HG03521 (cell line): ENCODE measurements at regions not wholly inside any gene's neighbourhood (a gene's known extent, or its start where the extent isn't known, plus 50 kb on each side); places are given as distances from the start of the nearest gene placed in this dataset.
"Not testable (repeated sequence)": the region's sequence is repeated elsewhere in the genome, so short reads cannot be mapped to it uniquely, and the experiment has no call there.

ENCODE experiments used
- ATAC-seq: cut with Tn5 transposase; IDR thresholded peaks from one replicate; pipeline ENCODE4 v1.9.1; 2021; ENCODE audit warnings: mild to moderate bottlenecking, moderate library complexity; ENCODE audit not compliant: unreplicated experiment

DNA sequence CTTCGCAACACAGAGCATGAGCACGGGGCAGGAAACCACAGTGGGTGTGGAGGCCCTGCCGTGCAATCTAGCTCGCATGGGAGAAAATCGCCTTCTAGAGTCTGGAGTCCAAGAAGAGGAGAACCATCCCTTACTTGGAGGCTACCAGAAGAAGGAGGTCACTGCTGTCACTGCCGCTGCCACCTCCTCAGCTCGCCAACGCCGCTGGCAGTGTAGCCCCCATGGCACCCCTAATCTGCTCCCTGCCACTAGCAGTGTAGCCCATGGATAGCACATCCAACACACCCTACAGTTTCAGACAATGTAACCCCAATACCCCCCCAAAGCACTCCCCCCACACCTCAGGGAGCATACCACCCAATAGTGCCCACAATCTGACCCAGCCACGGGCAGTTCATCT lies 438.0 kb upstream of the ZNF337 start:
- ATAC-seq = no peak

DNA sequence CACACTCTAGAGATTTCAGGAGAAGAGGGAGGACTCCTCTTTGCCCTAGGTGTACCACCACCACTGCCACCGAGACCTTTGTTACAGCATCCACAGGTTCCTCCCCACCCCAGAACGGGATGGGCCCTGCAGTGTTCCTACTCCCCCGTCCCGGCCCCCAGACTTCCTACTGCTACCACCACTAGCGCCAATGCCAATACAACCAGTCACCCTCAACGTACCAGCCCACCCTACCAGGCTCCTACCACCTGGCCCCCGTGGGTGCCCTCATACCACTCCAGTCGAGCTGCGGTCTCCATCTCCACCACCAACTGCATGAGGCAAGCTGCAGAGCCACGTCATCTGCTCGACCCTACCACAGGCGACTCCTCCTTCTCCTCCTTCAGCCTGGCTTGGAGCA lies 437.1 kb upstream of the ZNF337 start:
- ATAC-seq = not testable (repeated sequence)

DNA sequence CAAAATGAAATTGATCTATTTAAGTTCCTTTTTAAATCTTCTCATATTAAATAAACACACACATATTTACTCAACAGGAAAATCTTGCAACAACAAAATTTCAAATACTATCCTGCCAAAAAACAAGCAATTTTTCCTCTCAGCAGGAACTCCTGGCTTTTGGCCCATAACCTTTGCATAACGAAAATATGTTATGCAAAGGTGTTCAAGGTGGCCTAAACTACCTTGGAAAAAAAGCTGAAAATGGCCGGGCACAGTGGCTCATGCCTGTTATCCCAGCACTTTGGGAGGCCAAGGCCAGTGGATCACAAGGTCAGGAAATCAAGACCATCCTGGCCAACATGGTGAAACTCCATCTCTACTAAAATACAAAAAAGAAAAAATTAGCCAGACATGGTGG lies 424.3 kb upstream of the ZNF337 start:
- ATAC-seq = not testable (repeated sequence)

DNA sequence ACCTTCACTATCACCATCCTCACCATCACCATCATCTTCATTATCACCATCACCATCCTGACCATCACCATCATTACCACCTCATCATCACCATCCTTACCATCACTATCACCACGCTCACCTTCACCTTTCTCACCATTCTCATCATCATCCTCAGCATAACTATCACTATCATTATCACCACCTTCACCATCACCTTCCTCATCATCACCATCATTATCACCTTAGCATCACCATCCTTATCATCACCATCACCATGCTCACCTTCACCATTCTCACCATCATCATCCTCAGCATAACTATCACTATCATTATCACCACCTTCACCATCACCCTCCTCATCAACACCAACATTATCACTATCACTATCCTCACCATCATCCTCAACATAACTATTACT lies 397.8 kb upstream of the ZNF337 start:
- not testable (repeated sequence) for ATAC-seq

DNA sequence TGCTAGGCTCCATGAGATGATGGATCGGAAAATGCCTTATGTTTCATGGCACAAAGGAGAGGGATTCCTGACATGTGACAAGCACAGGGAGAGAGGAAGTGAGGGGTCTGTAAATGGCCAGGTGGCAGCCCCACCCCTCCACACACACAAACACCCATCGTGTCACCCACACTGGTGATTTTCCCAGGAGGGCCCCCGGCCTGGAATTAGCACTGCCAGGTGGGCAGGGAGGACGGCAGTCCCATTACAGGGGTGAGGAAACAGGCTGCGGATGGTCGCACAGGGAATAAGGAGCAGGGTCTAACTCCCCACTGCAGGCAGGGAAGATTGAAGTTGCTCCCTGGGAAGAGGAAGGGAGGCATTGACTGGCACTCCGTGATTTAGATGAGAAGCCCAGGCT lies 395.3 kb upstream of the ZNF337 start:
- ATAC-seq = not testable (repeated sequence)

DNA sequence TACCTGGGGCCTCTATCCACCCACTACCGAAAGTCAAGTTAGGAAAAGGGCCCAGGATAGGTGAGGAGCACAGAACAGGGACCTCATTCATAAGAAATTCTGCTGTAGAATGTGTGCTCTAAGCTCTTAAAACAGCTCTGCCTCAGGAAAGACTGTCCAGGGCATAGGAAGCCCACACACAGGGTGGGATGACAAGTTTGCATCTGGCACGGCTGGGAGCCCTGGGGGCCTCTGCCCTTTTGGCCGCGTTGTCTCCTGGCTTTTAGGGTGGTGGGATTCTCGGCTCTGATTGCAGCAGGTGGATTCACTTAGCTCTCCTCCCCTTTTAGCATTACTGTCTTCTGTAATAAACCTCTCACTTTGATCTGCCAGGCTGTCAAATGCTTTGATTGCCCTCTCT lies 389.5 kb upstream of the ZNF337 start:
- not testable (repeated sequence) for ATAC-seq

DNA sequence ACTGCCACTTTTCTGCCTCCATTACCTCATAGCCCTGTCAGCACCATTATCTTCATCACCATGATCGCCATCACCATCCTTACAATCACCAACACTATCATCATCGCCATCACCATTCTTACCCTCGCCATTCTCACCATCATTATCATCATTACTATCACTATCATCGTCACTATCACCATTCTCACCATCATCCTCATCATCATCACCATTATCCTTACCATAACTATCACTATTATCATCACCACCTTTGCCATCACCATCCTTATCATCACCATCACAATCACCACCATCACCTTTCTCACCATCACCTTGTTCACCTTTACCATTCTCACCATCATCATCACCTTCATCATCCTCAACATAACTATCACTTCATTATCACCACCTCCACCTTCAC lies 377.3 kb upstream of the ZNF337 start:
- ATAC-seq = not testable (repeated sequence)

DNA sequence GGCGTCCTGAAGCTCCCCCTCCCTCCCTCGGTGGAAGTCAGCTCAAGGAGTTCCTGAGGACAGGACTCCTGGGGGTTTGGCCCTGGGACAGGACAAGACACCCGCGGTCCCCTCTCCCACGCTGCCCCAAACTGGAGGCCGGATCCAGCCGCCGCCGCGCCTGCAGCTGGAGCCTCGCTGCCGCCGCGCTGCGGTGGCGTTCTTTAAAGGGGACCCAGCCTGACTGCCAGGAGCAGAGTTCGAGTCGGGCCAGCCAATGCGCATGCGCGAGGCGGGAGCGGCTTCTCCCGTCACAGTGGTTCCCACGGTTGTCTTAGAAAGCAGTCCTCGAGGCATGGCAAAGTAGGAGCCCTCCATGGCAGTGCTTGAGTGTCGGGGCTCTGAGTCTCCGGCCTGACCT lies 362.7 kb upstream of the ZNF337 start:
- ATAC-seq = not testable (repeated sequence)

DNA sequence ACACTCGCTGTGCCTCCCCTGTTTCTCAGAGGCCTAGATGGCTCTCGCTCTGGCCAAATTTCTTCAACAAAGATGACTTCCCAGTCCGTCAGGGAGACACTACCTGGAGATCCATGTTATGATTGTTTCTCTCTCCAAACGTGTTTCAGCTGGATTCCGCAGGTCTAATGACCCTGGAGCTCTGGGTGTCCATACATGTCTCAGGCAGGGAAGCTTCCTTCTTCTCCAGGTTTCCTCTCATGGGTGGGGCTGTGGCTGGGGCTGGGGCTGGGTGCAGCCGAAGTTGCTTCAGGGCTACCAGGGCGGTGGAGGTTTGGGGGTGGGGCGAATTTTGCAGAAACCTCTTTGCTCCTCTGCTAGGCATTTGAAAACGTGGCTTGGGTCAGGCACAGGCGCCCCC lies 361.8 kb upstream of the ZNF337 start:
- not testable (repeated sequence) for ATAC-seq

DNA sequence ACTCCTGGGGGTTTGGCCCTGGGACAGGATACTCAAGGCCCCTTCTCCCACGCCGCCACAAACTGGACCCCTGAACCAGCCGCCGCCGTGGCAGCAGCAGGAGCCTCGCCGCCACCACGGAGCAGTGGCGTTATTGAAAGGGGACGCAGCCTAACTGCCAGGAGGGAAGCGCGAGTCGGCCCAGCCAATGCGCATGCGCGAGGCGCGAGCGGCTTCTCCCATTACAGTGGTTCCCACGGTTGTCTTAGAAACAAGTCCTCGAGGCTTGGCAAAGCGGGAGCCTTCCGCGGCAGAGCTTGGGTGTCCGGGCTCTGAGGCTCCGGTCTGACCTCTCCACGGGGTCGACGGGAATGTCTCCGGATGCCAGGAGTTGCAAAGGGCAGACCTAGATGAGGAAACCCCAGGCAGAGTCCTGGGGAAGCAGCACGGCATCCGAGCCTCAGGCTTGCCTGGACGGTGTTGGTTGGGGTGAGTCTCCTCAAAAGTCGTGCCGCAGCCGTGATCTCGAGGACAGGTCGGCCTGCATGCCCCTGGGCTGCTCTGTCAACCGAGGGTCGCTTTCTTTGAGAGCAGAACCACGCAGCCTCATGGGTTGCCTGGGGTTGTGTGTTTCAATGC lies 360.6 kb upstream of the ZNF337 start:
- not testable (repeated sequence) for ATAC-seq

DNA sequence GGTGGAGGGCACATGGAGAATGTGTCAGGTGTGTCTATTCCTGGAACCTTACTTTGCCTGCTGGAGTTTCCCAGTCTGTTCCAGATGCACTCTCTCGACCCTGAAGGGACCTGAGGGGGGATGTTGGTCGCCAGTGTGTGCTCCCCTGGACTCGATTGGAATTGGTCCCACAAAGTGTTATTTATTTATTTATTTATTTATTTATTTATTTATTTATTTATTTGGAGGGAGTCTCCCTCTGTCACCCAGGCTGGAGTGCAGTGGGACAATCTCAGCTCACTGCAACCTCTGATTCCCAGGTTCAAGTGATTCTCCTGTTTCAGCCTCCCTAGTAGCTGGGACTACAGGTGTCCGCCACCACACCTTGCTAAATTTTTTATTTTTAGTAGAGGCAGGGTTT lies 329.1 kb upstream of the ZNF337 start:
- ATAC-seq = not testable (repeated sequence)

DNA sequence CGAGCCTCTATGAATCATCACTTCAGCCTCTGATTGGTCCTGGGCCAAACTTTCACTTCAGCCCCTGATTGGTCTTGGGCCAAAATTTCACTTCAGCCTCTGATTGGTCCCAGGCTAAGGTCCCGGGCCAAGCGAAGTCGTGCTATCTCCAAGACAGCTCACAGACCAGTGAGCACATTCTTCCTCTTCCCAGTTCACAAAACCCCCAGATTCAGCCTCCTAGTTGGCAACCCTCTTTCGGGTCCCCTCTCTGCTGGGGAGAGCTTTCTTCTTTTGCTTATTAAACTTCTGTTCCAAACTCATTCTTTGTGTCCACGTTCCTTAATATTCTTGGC lies 314.3 kb upstream of the ZNF337 start:
- ATAC-seq = not testable (repeated sequence)

DNA sequence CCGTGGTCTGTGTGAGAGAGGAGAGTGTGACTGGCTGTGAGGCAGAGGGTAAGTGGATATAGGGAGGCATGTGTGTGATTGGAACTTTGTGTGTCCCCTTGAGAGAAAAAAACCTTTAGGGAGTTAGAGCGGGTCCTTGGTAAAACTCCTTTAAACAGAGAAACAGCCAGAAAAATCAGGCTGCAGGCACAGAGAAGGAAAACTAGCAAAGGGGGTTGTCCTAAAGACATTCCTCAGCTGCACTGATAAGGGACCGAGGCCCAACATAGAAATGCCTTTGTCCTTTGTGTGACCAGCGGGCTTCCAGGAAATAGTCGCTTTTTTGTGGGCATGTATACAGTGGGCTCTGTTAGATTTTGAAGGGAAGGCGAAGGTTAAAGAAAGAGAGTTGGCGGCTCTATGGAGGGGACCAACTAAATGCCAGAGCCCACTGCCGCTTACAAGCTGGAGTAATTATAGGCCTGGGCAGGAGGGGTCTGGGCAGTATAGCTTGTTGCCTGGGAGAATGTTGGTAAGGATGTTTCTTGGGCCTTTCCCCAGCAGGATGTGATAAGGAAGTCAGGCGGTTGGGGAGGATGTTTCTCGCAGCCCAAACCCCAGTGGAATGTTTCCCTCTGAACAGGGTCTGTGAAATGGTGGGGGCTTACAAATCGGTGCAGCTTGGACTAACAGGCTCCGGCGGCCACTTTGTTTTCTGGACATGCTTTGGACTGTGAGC lies 313.7 kb upstream of the ZNF337 start:
- not testable (repeated sequence) for ATAC-seq

DNA sequence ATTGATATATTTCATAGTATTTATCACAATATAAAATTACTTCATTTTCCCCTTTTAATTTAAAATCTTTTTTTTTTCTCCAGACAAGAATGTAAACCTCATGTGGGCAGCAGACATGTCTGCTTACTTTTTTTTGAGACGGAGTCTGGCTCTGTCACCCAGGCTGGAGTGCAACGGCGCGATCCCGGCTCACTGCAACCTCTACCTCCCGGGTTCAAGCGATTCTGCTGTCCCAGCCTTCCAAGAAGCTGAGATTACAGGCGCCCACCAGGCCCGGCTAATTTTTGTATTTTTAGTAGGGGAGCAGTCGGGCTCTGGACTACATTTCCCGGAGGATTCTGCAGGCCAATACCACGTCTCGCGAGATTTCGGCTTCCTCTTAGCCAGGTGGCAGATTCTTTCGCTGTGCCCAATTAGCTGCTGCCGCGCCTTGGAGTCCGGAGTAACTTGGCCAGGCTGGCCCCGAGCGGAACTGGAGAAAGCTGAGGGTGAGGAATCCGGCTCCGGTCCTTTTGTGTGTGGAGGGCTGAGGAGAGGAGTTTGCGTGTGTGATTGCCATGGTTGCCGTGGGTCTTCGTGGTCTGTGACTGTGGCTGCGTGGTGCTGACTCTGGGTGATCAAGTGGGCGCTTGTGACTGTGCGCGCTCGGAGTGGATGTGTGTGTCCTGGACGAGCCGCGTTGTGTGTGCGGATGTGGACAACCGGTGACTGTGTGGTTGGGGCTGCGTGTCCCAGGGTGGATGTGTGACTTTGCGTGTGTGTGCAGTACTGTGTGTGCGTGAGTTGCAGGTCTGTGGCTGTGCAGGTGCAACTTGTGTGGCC lies 313.0 kb upstream of the ZNF337 start:
- not testable (repeated sequence) for ATAC-seq

DNA sequence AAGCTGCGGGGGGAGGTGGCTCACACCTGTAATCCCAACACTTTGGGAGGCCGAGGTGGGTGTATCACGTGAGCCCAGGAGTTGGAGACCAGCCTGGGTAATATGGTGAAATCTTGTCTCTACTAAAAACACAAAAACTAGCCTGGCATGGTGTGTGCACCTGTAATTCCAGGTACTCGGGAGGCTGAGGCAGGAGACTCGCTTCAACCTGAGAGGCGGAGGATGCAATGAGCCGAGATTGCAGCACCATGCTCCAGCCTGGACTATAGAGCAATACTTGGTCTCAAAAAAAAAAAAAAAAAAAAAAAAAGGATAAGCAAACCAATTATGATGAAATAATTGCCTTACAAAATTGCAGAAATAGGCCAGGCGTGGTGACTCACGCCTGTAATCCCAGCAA lies 311.4 kb upstream of the ZNF337 start:
- not testable (repeated sequence) for ATAC-seq

DNA sequence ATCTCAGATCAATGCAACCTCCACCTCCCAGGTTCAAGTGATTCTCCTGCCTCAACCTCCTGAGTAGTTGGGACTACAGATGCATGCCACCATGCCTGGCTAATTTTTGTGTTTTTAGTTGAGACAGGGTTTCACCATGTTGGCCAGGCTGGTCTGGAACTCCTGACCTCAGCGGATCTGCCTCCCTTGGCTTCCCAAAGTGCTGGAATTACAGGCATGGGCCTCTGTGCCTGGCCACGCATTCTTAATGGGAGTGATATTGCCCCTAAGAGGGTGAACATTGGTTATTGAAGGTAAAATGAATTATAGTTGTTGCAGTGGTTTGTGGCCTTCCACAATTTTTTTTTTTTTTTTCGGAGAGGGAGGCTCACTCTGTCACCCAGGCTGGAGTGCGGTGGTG lies 309.5 kb upstream of the ZNF337 start:
- ATAC-seq = not testable (repeated sequence)

DNA sequence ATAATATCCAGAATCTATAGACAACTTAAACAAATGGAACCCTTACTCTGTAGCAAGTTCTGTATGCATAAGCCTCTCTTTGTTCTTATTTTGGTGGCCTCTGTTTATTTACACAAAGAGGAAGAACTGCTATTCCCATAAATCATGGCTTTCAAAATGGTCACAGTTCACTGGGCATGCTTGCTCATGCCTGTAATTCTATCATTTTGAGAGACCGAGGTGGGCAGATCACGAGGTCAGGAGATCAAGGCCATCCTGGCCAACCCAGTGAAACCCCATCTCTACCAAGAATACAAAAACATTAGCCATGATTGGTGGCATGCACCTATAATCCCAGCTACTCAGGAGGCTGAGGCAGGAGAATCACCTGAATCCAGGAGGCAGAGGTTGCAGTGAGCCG lies 307.3 kb upstream of the ZNF337 start:
- ATAC-seq = not testable (repeated sequence)

DNA sequence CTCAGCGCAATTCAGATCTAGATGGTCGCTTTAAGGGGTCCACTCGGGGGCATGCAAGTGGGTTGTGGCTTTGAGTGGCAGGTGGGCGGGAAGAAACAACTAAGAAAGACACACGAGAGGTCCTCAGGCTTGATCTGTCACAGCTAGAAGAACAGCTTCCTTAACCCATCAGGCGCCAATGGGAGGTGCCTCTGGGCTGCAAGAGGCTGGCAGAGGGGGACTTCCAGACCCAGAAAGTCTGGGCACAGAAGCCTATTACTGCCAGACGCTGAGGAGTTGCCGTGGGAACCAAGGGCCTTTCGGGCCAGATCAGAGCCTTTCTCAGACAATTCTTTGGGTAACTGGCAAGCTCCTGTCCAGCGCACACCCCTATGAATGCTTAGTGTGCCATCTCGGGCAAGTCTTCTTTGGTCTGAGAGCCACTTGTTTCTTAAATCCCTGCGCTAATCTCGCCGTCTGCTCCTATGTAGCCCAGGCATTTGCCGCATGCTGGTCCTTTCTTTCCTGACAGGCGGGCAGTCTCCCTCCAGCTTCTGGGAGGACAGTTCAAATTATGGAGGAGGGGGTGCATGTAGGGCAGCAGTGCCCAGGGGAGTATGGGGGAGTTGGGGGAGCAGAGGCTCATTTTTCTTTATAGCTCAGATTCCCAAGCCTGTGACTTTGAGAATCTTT lies 300.9 kb upstream of the ZNF337 start:
- ATAC-seq = not testable (repeated sequence)

DNA sequence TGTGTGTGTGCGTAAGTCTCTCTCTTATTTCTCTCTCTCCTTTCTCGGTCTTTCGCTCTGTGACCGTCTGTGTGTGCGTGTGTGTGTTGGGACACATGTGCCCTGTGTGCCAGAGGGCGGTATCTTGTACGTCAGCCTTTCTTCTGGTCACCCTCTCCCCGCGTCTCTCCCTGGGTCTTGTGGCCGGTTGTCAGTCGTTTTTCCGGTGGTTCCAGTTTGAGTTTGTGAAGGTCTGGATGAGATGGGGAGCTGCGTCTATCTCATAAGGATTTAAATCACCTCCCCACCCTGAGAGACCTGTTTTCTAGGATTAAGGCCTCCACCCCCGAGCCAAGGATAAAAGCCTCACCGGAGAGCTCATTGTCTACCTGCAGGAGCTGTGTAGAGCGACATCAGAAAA lies 295.5 kb upstream of the ZNF337 start:
- ATAC-seq = no peak

DNA sequence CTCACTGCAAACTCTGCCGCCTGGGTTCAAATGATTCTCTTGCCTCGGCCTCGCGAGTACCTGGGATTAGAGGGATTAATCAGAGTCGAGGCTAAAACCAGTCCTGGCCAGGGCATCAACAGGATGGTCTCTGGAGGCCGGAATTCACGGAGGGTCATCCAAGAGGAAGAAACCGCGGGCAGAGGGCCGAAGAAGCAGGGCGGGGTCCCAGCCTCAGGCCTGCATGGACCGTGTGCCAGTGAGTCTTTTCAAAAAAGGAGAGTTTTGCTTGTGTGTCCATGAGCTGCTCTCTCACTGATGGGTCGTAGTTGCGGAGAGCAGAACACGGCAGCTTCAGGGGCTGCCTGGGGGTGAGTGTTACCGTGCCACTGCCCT lies 295.1 kb upstream of the ZNF337 start:
- ATAC-seq = no peak

DNA sequence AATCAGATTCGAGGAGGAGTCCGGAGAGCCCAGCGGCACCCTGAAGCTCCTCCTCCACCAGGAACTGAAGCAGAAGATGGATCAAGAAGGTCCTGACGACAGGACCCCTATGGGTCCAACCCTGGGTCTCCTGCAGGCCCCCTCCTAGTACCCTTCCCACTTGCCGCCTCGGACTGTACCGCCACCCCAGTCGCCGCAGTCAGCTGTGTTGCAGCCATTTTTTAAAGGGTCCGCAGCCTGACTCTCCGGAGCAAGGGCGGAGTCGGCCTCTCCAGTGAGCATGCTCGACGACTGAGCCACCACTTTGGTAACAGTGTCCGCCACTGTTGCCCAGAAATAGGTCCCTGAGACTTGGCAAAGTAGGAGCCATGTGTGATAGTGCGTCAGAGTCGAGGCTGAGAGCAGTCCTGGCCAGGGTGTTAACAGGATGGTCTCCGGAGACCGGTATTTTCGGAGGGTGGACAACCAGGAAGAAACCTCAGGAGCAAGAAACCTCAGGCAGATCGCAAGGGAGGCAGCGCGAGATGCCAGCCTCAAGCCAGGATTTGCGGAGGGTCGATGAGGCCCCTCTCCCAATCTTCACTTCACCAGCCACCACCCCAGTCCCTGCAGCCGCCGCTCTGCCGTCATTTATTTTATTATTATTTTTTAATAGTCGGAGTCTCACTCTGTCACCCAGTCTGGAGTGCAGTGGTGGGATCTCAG lies 294.6 kb upstream of the ZNF337 start:
- ATAC-seq = no peak
